ENCODE measurements at regions not wholly inside any gene's neighbourhood (a gene's known extent, or its start where the extent isn't known, plus 50 kb on each side); places are given as distances from the start of the nearest gene placed in this dataset.
"Not testable (repeated sequence)": the region's sequence is repeated elsewhere in the genome, so short reads cannot be mapped to it uniquely, and the experiment has no call there.

GRCh38 chr12:131624369-131624739 is 86.5 kb upstream of the SFSWAP start:
- DNase-seq = not testable (repeated sequence)

- not testable (repeated sequence) for DNase-seq
Observed at GRCh38 chr12:131624756-131625501, 86.0 kb upstream of the SFSWAP start.

GRCh38 chr12:131625966-131626722 is 84.7 kb upstream of the SFSWAP start:
- DNase-seq = not testable (repeated sequence)

- not testable (repeated sequence) for DNase-seq
Observed at GRCh38 chr12:131627151-131628022, 83.5 kb upstream of the SFSWAP start.

GRCh38 chr12:131628023-131628740 is 82.7 kb upstream of the SFSWAP start:
- no peak for DNase-seq

GRCh38 chr12:131628766-131629448 is 82.0 kb upstream of the SFSWAP start:
- no peak for DNase-seq

GRCh38 chr12:131631230-131631629 is 79.7 kb upstream of the SFSWAP start:
- DNase-seq = no peak

- not testable (repeated sequence) for DNase-seq
Observed at GRCh38 chr12:131631889-131632651, 78.8 kb upstream of the SFSWAP start.

- DNase-seq = not testable (repeated sequence)
Observed at GRCh38 chr12:131632652-131633023, 78.3 kb upstream of the SFSWAP start.

GRCh38 chr12:131633610-131634009 is 77.3 kb upstream of the SFSWAP start:
- not testable (repeated sequence) for DNase-seq

GRCh38 chr12:131634037-131634436 is 76.9 kb upstream of the SFSWAP start:
- no peak for DNase-seq

- DNase-seq = not testable (repeated sequence)
Observed at GRCh38 chr12:131635012-131635411, 75.9 kb upstream of the SFSWAP start.

GRCh38 chr12:131635491-131636122 is 75.3 kb upstream of the SFSWAP start:
- DNase-seq = no peak

- no peak for DNase-seq
Observed at GRCh38 chr12:131636266-131636665, 74.6 kb upstream of the SFSWAP start.

- DNase-seq = no peak
Observed at GRCh38 chr12:131636940-131637750, 73.7 kb upstream of the SFSWAP start.

GRCh38 chr12:131637986-131638385 is 72.9 kb upstream of the SFSWAP start:
- DNase-seq = no peak

- no peak for DNase-seq
Observed at GRCh38 chr12:131639270-131639940, 71.5 kb upstream of the SFSWAP start.

GRCh38 chr12:131640525-131640924 is 70.4 kb upstream of the SFSWAP start:
- no peak for DNase-seq

- no peak for DNase-seq
Observed at GRCh38 chr12:131641315-131641714, 69.6 kb upstream of the SFSWAP start.
